CD4-positive, alpha-beta T cell treated with Interleukin-4 for 1 hour (primary cell): ENCODE measurements at regions not wholly inside any gene's neighbourhood (a gene's known extent, or its start where the extent isn't known, plus 50 kb on each side); places are given as distances from the start of the nearest gene placed in this dataset.
"Not testable (repeated sequence)": the region's sequence is repeated elsewhere in the genome, so short reads cannot be mapped to it uniquely, and the experiment has no call there.

Source experiments
- DNase-seq, 2 donors: peaks; one replicate each; pipeline ENCODE4 v3.0.0-alpha.2; 2020 to 2022

DNA sequence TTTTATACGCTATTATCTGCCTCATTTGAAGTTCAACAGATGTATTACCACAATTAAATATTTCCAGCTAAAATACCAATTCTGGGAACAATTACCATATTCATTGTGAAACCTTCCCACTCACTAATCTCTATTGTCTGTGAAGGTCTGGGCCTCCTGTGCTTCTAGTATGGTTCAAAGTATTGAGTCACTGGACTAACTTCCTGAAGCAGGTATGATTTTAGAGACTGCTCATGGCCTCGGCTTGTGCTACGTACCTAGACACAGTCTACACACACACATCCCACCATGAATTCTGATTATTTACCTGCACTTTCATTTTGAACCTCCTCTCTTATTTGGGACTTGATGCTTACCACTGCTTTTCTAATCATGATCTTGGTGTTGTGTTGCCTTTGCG, 180.7 kb upstream of the EPHA4 start:
- no peak for DNase-seq

DNA sequence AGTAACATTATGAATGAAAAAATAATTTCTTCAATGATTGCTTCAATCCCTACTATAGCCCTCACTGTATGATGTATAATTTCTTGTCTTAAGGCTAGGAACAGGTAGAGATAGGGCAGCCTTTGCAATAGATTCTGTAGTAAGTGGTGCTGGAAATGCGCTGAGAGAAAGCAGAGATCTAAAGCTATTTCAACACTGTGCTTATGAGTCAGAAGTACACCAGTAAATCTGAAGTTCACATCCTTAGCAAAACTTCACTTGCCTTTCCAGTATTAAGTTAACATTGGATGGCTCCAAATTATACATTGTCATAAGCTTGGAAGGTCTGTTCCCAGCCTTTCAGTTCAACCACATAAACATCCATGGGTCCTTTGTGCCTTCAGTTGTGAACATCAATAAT, 178.2 kb upstream of the EPHA4 start:
- no peak for DNase-seq

DNA sequence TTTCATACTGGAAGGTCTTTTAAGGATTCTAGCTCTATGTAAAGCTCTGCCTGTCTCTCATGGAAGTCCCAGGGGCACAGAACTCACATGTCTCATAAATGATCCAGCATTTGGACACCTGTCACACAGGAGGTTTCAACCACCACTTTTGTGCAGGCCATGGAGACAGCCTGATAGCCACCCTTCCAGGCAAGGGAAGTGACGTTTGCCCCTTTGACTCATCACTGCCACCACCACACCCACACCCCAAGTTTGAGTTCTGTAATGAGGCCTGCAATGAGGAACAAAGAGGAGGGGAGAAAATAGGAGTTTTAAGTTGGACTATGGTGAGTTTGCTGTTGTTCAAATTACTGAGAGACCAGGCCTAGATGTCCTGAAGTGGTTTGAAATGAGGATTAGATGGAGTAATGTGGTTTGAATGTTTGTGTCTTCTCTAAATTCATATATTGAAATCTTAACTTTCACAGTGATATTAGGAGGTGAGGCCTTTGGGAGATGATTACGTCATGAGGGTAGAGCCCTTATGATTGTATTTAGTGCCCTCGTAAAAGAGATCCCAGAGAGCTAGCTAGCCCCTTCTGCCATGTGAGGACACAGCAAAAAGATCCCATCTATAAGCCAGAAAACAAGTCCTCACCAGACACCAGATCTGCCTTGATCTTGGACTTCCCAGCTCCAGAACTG, 175.3 kb upstream of the EPHA4 start:
- DNase-seq, result no peak

DNA sequence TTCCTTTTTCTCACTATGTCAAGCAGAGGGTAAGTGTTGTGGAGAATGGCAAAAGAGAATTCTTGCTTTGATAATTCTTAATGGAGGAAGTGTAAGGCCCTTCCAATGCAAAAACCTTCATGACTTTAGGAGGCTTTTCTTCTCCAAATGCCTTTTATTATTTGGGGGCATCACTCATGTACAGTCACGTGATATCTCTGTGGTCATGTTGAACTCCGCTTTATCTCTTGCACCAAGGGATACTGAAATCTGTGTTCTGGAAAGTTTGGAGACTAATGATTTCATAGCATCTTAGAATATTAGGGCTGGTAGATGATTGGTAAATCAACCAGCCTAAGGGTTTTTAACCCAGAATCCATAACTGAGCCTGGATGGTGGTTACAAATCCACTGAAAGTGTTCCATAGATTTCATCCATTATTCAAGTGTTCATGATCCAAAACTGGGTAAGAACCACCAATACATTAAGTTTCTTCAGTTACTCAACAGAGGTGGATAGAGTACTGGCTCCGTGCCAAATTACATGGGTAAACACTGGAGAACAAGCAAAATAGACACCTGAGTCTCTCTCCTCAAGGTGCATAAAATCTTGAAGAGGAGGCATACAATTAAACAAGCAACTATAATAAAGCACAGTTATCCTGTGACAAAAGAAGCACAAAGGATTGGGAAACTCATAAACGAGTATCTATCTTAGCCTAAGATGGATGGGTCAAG, 169.6 kb upstream of the EPHA4 start:
- no peak for DNase-seq

GRCh38 chr2:221731432-221732145, 159.5 kb upstream of the EPHA4 start:
- DNase-seq, result no peak

- no peak for DNase-seq
Observed at GRCh38 chr2:221726894-221727513, 154.9 kb upstream of the EPHA4 start.

- no peak for DNase-seq
Observed at GRCh38 chr2:221724631-221725203, 152.6 kb upstream of the EPHA4 start.

DNA sequence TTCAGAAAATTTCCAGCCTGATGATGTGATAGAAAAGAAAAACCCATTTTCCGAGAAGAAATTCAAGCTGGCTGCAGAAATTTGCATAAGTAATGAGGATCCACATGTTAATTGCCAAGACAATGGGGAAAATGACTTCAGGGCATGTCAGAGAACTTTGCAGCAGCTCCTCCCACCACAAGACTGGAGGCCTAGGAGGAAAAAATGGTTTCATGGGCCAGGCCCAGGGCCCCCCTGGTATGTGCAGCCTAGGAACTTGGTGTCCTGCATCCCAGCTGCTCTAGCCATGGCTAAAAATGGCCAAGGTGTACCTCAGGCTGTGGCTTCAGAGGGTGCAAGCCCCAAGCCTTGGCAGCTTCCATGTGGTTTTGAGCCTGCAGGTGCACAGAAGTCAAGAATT, 152.0 kb upstream of the EPHA4 start:
- not testable (repeated sequence) for DNase-seq

DNA sequence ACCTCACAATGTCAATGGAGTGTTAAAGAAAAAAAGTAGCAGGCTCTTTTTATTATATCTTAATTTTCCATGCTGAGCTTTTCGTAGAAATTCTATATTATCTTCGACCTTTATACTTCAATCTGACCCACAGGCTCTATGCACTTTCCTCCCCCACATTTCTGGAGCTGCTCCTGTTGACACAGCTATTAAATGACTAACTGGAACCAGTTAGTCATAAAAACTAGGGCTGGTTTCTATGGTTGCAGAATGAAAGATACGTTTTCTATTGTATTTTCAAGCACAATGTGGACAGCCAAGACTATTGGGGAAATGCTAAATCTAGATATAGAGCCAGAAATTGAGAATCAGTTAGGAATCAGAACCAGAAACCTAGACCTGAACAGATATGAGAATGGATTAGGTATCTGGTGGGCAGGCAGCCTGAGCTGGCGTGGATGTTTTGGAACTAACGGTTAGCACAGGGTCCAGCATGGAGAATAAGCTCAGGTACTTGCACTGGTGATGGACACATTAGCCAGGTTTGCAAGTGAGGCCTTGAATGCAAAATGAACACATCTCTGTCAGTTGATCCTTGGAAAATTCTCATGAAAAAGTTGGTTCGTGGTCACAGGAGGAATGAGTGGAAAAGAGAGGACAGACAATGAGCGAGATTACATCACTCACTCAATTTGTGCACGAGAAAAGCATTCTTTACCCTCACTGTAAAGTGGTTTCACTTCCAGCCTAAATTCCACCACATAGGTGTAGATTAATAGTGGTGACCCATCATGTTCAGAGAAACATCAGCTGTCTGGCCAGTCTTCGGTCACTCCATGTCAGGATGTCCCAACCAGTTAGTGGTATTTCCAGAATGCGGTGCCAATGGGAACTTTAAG, 144.6 kb upstream of the EPHA4 start:
- no peak for DNase-seq

- no peak for DNase-seq
Observed at GRCh38 chr2:221715523-221716247, 143.6 kb upstream of the EPHA4 start.

DNA sequence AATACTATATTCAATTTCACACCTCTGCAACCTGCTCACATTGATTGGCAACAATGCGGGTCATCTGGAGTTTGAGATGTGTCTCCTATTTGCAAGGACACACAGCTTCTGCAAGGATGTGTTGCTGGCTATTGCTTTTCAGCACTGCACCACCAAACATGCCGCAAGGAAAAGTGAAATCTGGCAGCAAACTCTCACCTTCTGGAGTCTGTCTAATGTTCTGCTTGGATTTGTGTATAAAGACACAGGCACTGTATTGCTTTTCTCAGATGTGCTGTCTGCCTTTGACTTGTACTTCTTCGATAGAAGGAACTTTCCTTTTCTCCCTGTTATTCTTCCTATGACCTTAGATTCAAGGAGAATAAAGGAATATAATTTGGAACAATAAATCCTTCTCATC, 138.6 kb upstream of the EPHA4 start:
- no peak for DNase-seq

- no peak for DNase-seq
Observed at GRCh38 chr2:221708902-221709301, 136.8 kb upstream of the EPHA4 start.

GRCh38 chr2:221705185-221705877, 133.2 kb upstream of the EPHA4 start:
- DNase-seq, result no peak

DNA sequence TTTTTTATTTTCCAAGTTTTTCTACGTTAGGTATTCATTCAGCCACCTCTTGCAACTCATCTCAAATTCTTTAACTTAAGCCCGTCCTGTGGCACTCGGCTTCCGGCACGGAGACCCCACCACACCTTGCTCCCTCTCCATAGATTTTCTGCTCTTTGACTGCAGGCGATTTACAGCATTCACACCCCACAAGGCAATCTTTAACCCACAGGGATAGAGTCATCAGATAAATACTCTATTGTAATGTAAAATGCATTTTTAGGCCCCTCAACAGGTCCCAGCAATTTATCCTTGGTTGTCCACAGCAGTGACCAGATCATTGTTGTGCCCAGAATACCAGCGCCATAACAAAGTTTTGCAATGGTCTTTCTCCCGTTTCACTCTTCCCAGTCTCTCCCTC, 132.3 kb upstream of the EPHA4 start:
- DNase-seq, result no peak

DNA sequence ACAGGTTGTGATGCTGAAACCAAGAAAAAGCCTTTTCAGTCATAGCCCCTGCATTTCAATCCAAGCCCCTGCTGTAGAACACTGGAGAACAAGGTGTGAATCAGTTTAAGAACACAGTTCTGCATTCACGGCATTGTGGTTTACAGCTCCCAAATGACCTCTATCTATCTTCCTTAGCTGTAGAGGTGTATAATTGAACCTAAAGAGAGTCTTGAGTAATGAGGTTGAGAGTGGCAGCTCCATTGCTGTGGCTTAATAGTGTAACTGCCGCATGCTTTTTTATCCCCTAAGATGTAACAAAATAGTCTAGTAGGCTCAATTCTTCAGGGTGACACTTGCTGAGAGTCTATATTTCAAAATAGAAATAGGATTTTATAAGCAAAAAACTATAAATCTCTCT, 121.3 kb upstream of the EPHA4 start:
- no peak for DNase-seq

GRCh38 chr2:221691571-221691970, 119.5 kb upstream of the EPHA4 start:
- no peak for DNase-seq

DNA sequence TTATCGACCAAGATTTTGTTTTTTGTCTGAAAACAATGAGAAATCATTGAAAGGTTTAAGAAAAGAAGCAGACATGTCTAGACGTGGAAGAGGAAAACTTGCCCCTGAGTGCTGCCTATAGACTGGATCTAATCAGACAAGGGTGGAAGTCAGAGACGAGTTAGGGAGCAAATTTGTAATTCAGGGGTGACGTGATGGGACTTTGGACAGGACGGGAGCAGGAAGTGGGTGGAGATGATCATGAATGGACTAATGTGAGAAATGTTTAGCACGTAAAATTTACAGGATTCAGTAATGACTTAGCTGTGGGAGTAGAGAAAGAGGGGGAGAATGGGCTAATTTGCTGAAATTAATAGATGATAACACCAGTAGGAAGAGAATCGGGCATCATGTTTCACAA, 117.0 kb upstream of the EPHA4 start:
- DNase-seq, result no peak

DNA sequence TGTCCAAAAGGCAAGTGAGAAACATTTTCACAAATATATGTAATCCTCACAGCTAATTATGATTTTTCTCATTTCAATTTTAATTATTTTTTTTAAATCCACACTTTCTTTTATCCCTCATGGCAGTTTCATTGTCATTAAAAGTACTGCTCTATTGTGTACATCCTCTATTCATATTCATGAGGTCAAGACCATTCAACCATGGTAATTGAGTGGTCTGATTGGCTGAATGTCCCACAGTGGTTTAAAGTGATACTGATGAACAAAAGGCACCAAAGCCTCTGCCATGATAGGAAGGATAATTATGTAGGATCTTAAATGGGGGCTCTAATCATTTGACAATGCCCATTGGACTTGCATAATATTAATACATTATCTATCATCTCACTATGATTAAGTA, 108.4 kb upstream of the EPHA4 start:
- DNase-seq, result no peak

GRCh38 chr2:221677688-221678087, 105.6 kb upstream of the EPHA4 start:
- no peak for DNase-seq

GRCh38 chr2:221676566-221677172, 104.6 kb upstream of the EPHA4 start:
- DNase-seq, result no peak
